Esophagus muscularis mucosa (tissue), 4 donors: ENCODE measurements at regions not wholly inside any gene's neighbourhood (a gene's known extent, or its start where the extent isn't known, plus 50 kb on each side); places are given as distances from the start of the nearest gene placed in this dataset.

Experiments used
- DNase-seq: peaks from one replicate; pipeline ENCODE4 v3.0.0-alpha.2; 2017; ENCODE audit errors: extremely low spot score
- H3K27ac ChIP-seq, 4 donors: fragments of 200-600 bp; sonication (generic); replicated peaks in 1 of 4; 1 replicate in 3 of 4; 2 replicates in 1 of 4; pipeline ENCODE4 v1.5.1; 2016 to 2019; ENCODE audit warnings: mild to moderate bottlenecking in 1 of 4
- H3K27me3 ChIP-seq, 4 donors: fragments of 200-600 bp; sonication (generic); one replicate each; pipeline versions ENCODE4 v1.5.1 to v1.6.0; 2016 to 2019
- H3K36me3 ChIP-seq, 4 donors: fragments of 200-600 bp; sonication (generic); one replicate each; pipeline ENCODE4 v1.5.1; 2016 to 2019
- H3K4me1 ChIP-seq, 4 donors: fragments of 200-600 bp; sonication (generic); one replicate each; pipeline ENCODE4 v1.5.1; 2016 to 2019
- H3K4me3 ChIP-seq, 4 donors: fragments of 200-600 bp; sonication (generic); 1 replicate in 2 of 4; 2 replicates in 2 of 4; pipeline ENCODE4 v1.5.1; 2016 to 2019; ENCODE audit warnings: mild to moderate bottlenecking in 4 of 4, moderate library complexity in 1 of 4
- H3K9me3 ChIP-seq, 4 donors: fragments of 200-600 bp; sonication (generic); 1 replicate in 3 of 4; 2 replicates in 1 of 4; pipeline ENCODE4 v1.5.1; 2016 to 2019
- CTCF ChIP-seq, 3 experiments: fragments of 200-600 bp in 2 of 3; fragments of 450-650 bp in 1 of 3; sonication (generic) in 2 of 3; IDR thresholded peaks; one replicate each; pipeline ENCODE4 v1.5.1; 2017 to 2019; ENCODE audit warnings: antibody characterized with exemption in 3 of 3, mild to moderate bottlenecking in 2 of 3, moderate library complexity in 1 of 3
- EP300 ChIP-seq: sonication (generic); formaldehyde crosslinking; IDR thresholded peaks from one replicate; pipeline ENCODE4 v1.6.1; 2017; ENCODE audit warnings: antibody characterized with exemption
- POLR2A ChIP-seq: fragments of 450-650 bp; IDR thresholded peaks from one replicate; pipeline ENCODE4 v1.6.1; 2017; ENCODE audit warnings: antibody characterized with exemption, moderate library complexity, mild to moderate bottlenecking, low read depth
- POLR2AphosphoS5 ChIP-seq, 2 donors: sonication (generic); formaldehyde crosslinking; IDR thresholded peaks; one replicate each; pipeline ENCODE4 v1.6.1; 2017; ENCODE audit warnings: antibody characterized with exemption in 2 of 2
- WGBS: methylation state at CpG from one replicate; pipeline ENCODE4 v1.1.5; 2018; 5-methylcytosine and 5-hydroxymethylcytosine counted together
- intact Hi-C: fragments of 100-400 bp; cut with DNase I; formaldehyde crosslinking; loops from one replicate; pipeline ENCODE4 v1.15.1; 2023

GRCh38 chr10:8462565-8462964 lies 408.1 kb downstream of the GATA3 start:
- no peak for DNase-seq
- Histone ChIP-seq H3K4me3 (no peak overlapping the region), H3K27me3 (peaks cover 0 to 3% (median 0%) of the 10 kb centered on the region in 4 donors), H3K36me3 (no peaks in the 10 kb centered on the region), H3K27ac (no peak overlapping the region), H3K4me1 (no peaks in the 10 kb centered on the region), H3K9me3 (peaks cover 0 to 14% (median 7%) of the 10 kb centered on the region in 4 donors)
- intact Hi-C loops, result no loop called here
- 73% methylated on average over 3 of the region's 3 CpGs for WGBS
- TF ChIP-seq CTCF (IDR thresholded peaks at IDR 0.05) (no peak), POLR2AphosphoS5 (IDR thresholded peaks at IDR 0.05) (no peak), POLR2A (no peak), EP300 (no peak)

- Histone ChIP-seq H3K4me1 (no peaks in the 10 kb centered on the region), H3K4me3 (no peak overlapping the region), H3K27ac (no peak overlapping the region), H3K36me3 (no peaks in the 10 kb centered on the region), H3K27me3 (peaks cover 0 to 3% (median 0%) of the 10 kb centered on the region in 4 donors), H3K9me3 (peaks cover 0 to under 1% (median 0%) of the 10 kb centered on the region in 4 donors)
- TF ChIP-seq EP300 (no peak), POLR2AphosphoS5 (IDR thresholded peaks at IDR 0.05) (no peak), CTCF (IDR thresholded peaks at IDR 0.05) (no peak), POLR2A (no peak)
- DNase-seq, result no peak
- 75% methylated on average over 4 of the region's 4 CpGs for WGBS
- intact Hi-C loops, result no loop called here
These were observed 409.4 kb downstream of the GATA3 start for GRCh38 chr10:8463853-8464252.

GRCh38 chr10:8468477-8468876 lies 414.0 kb downstream of the GATA3 start:
- WGBS, result 81% methylated on average over 3 of the region's 3 CpGs
- H3K4me3 ChIP-seq, result no peak overlapping the region
- TF ChIP-seq CTCF (IDR thresholded peaks at IDR 0.05) (no peak), EP300 (no peak), POLR2AphosphoS5 (IDR thresholded peaks at IDR 0.05) (no peak), POLR2A (no peak)
- H3K4me1 ChIP-seq, result no peaks in the 10 kb centered on the region
- DNase-seq, result no peak
- no peaks in the 10 kb centered on the region for H3K36me3 ChIP-seq
- intact Hi-C loops, result no loop called here
- H3K27me3 ChIP-seq, result peaks cover 0 to 3% (median 0%) of the 10 kb centered on the region in 4 donors
- H3K27ac ChIP-seq, result no peak overlapping the region
- no peaks in the 10 kb centered on the region for H3K9me3 ChIP-seq

- DNase-seq, result no peak
- 77% methylated on average over 2 of the region's 2 CpGs for whole genome bisulfite sequencing
- intact Hi-C loops, result no loop called here
These were observed 418.7 kb downstream of the GATA3 start for GRCh38 chr10:8473205-8473604.

More at GRCh38 chr10:8473205-8473604, 418.7 kb downstream of the GATA3 start:
- Histone ChIP-seq H3K9me3 (peaks cover 0 to 14% (median 7%) of the 10 kb centered on the region in 4 donors), H3K27ac (no peak overlapping the region), H3K4me1 (no peaks in the 10 kb centered on the region), H3K27me3 (no peaks in the 10 kb centered on the region), H3K4me3 (no peak overlapping the region), H3K36me3 (no peaks in the 10 kb centered on the region)
- TF ChIP-seq POLR2A (no peak), POLR2AphosphoS5 (IDR thresholded peaks at IDR 0.05) (no peak), CTCF (IDR thresholded peaks at IDR 0.05) (no peak), EP300 (no peak)
